ENCODE measurements at regions not wholly inside any gene's neighbourhood (a gene's known extent, or its start where the extent isn't known, plus 50 kb on each side); places are given as distances from the start of the nearest gene placed in this dataset.

GRCh38 chr5:104186510-104186909 is 623.9 kb upstream of the NUDT12 start:
- no peaks in the 10 kb centered on the region for H3K36me3 ChIP-seq (ENCODE audit: control insufficient read depth in 2 of 2, extremely low read depth in 1 of 2, insufficient read depth in 2 of 2, low read length in 2 of 2)
- BruUV-seq (replicated peaks), result no TSS peak
- dilution Hi-C loops (cut with MboI; ENCODE audit: extremely low pct_ligation_motif_present, low sequenced_read_pairs) (no loop called here), intact Hi-C loops (cut with micrococcal nuclease) (no loop called here)
- no peak for TF ChIP-seq MYC (IDR thresholded peaks at IDR 0.05; ENCODE audit: low read depth, low read length)
- no peak for TF ChIP-seq POLR2A (IDR thresholded peaks at IDR 0.05; ENCODE audit: low read depth, low read length)
- TF ChIP-seq POLR2AphosphoS5 (IDR thresholded peaks at IDR 0.05; ENCODE audit: insufficient read depth, low read depth, low read length), result no peak
- TF ChIP-seq GATA2 (IDR thresholded peaks at IDR 0.05; ENCODE audit: insufficient read depth, insufficient read length, low read depth, low read length), result no peak
- TF ChIP-seq, protein P1, sequence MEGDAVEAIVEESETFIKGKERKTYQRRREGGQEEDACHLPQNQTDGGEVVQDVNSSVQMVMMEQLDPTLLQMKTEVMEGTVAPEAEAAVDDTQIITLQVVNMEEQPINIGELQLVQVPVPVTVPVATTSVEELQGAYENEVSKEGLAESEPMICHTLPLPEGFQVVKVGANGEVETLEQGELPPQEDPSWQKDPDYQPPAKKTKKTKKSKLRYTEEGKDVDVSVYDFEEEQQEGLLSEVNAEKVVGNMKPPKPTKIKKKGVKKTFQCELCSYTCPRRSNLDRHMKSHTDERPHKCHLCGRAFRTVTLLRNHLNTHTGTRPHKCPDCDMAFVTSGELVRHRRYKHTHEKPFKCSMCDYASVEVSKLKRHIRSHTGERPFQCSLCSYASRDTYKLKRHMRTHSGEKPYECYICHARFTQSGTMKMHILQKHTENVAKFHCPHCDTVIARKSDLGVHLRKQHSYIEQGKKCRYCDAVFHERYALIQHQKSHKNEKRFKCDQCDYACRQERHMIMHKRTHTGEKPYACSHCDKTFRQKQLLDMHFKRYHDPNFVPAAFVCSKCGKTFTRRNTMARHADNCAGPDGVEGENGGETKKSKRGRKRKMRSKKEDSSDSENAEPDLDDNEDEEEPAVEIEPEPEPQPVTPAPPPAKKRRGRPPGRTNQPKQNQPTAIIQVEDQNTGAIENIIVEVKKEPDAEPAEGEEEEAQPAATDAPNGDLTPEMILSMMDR (IDR thresholded peaks at IDR 0.05; ENCODE audit: extremely low read depth in 1 of 2, insufficient read depth in 1 of 2, low read depth in 1 of 2, low read length in 2 of 2), result no peak
- no peak for TF ChIP-seq JUN (IDR thresholded peaks at IDR 0.05; ENCODE audit: borderline replicate concordance, insufficient read depth, insufficient read length, low read depth)
- no peak for TF ChIP-seq EZH2 (IDR thresholded peaks at IDR 0.05; ENCODE audit: borderline replicate concordance, low read depth, low read length, severe bottlenecking)
- TF ChIP-seq MAX (IDR thresholded peaks at IDR 0.05; ENCODE audit: insufficient read depth, insufficient read length), result no peak
- no peak for TF ChIP-seq FOS (IDR thresholded peaks at IDR 0.05; ENCODE audit: borderline replicate concordance, insufficient read depth, low read length)
- H3K9me1 ChIP-seq (replicated peaks; ENCODE audit: control insufficient read depth, extremely low read depth, insufficient read depth, low read length), result no peaks in the 10 kb centered on the region
- ChIA-PET CTCF (interaction anchor here (0.8 kb wide), 1 partner anchor 378 kb away, joined by 3 read pairs; no protein-coding TSS in a partner anchor), POLR2A (no interaction called here)
- DNase-seq (ENCODE audit: low read depth, low spot score) (no peak), FAIRE-seq (no peak)
- peaks cover 17% of the 10 kb centered on the region for H3K4me1 ChIP-seq (ENCODE audit: control insufficient read depth, extremely low read depth, insufficient read depth, low read length)
- no peak overlapping the region for H3K4me2 ChIP-seq (ENCODE audit: insufficient read depth, low read length)
- H3K9me3 ChIP-seq (replicated peaks; ENCODE audit: control insufficient read depth, insufficient read depth, low read length), result no peaks in the 10 kb centered on the region
- no peak overlapping the region for H3K4me3 ChIP-seq (replicated peaks in 1 of 3; ENCODE audit: insufficient read depth in 1 of 3, low read depth in 1 of 3, low read length in 3 of 3)
- H3K27me3 ChIP-seq (ENCODE audit: control insufficient read depth in 2 of 2, insufficient read depth in 2 of 2, low read length in 2 of 2), result no peaks in the 10 kb centered on the region
- H3K27ac ChIP-seq (ENCODE audit: insufficient read depth, low read depth, low read length), result no peak overlapping the region
- no peaks in the 10 kb centered on the region for H4K20me1 ChIP-seq (replicated peaks; ENCODE audit: control insufficient read depth, extremely low read depth, insufficient read depth, low read length)
- no peak overlapping the region for H3K9ac ChIP-seq (replicated peaks; ENCODE audit: extremely low read depth, insufficient read depth, low read length)
- H2AFZ ChIP-seq (ENCODE audit: low read depth, low read length), result no peak overlapping the region
- H3K79me2 ChIP-seq (ENCODE audit: control insufficient read depth, insufficient read depth, low read length), result no peaks in the 10 kb centered on the region

Data from endothelial cell of umbilical vein (primary cell).